DOHH2 (cell line): ENCODE measurements at regions not wholly inside any gene's neighbourhood (a gene's known extent, or its start where the extent isn't known, plus 50 kb on each side); places are given as distances from the start of the nearest gene placed in this dataset.

ENCODE experiments used
- H3F3A ChIP-seq: fragments of 200-600 bp; sonication (generic), shearing (Covaris generic); 2 replicates; pipeline ENCODE4 v1.6.0; 2016; ENCODE audit warnings: antibody characterized with exemption, mild to moderate bottlenecking; ENCODE audit not compliant: control insufficient read depth, insufficient read depth
- H3K27ac ChIP-seq: fragments of 200-600 bp; sonication (generic); 2 replicates; pipeline ENCODE4 v1.5.1; 2014; ENCODE audit warnings: low read depth, mild to moderate bottlenecking, low read length, moderate library complexity
- H3K27me3 ChIP-seq: fragments of 200-600 bp; sonication (generic); 2 replicates; pipeline ENCODE4 v1.6.1; 2014; ENCODE audit warnings: mild to moderate bottlenecking, low read length, mixed read lengths; ENCODE audit not compliant: control insufficient read depth
- H3K36me3 ChIP-seq: fragments of 200-600 bp; sonication (generic); 2 replicates; pipeline ENCODE4 v1.6.1; 2014; ENCODE audit warnings: mild to moderate bottlenecking, low read length, moderate library complexity, mixed read lengths; ENCODE audit not compliant: control insufficient read depth
- H3K4me1 ChIP-seq: fragments of 200-600 bp; sonication (generic); 2 replicates; pipeline ENCODE4 v1.6.1; 2014; ENCODE audit warnings: mild to moderate bottlenecking, low read length, mixed read lengths; ENCODE audit not compliant: control insufficient read depth
- H3K4me2 ChIP-seq: fragments of 200-600 bp; sonication (generic); 2 replicates; pipeline ENCODE4 v1.6.0; 2014; ENCODE audit warnings: mild to moderate bottlenecking, low read length, moderate library complexity
- H3K4me3 ChIP-seq: fragments of 200-600 bp; sonication (generic); 2 replicates; pipeline ENCODE4 v1.5.1; 2014; ENCODE audit warnings: mild to moderate bottlenecking, low read length, mixed read lengths
- H3K79me2 ChIP-seq: fragments of 200-600 bp; sonication (generic); 2 replicates; pipeline ENCODE4 v1.6.1; 2014; ENCODE audit warnings: mild to moderate bottlenecking, low read length, mixed read lengths; ENCODE audit not compliant: control insufficient read depth
- H3K9me2 ChIP-seq: fragments of 200-600 bp; sonication (generic); replicated peaks from 2 replicates; pipeline ENCODE4 v1.6.1; 2014; ENCODE audit warnings: mild to moderate bottlenecking, low read length, mixed read lengths; ENCODE audit not compliant: control insufficient read depth
- H3K9me3 ChIP-seq: fragments of 200-600 bp; sonication (generic); 2 replicates; pipeline ENCODE4 v1.6.1; 2014; ENCODE audit warnings: antibody characterized with exemption, low read length, mixed read lengths; ENCODE audit not compliant: control insufficient read depth, insufficient read depth
- H4K20me1 ChIP-seq: fragments of 200-600 bp; sonication (generic); 2 replicates; pipeline ENCODE4 v1.6.0; 2014; ENCODE audit warnings: low read depth, mild to moderate bottlenecking, antibody characterized with exemption, low read length, moderate library complexity; ENCODE audit not compliant: control insufficient read depth, insufficient read depth
- CTCF ChIP-seq: fragments of 200-600 bp; sonication (generic); IDR thresholded peaks from one replicate; pipeline ENCODE4 v1.5.1; 2014; ENCODE audit warnings: antibody characterized with exemption, mild to moderate bottlenecking, low read depth, low read length; ENCODE audit not compliant: poor library complexity, severe bottlenecking
- EZH2phosphoT487 ChIP-seq: fragments of 200-600 bp; sonication (generic); IDR thresholded peaks from 2 replicates; pipeline ENCODE4 v1.6.1; 2017; ENCODE audit warnings: borderline replicate concordance, mild to moderate bottlenecking, antibody characterized with exemption, low read length, moderate library complexity, mixed read lengths

- H3K9me2 ChIP-seq, result no peaks in the 10 kb centered on the region
- H3K36me3 ChIP-seq, result no peaks in the 10 kb centered on the region
- H4K20me1 ChIP-seq, result no peaks in the 10 kb centered on the region
- H3K9me3 ChIP-seq, result no peaks in the 10 kb centered on the region
- H3K79me2 ChIP-seq, result no peaks in the 10 kb centered on the region
- H3K27ac ChIP-seq, result no peak overlapping the region
- H3K4me3 ChIP-seq, result no peak overlapping the region
- no peak overlapping the region for H3K4me2 ChIP-seq
- H3F3A ChIP-seq, result no peaks in the 10 kb centered on the region
- TF ChIP-seq CTCF, result no peak
- no peak for TF ChIP-seq EZH2phosphoT487
- H3K27me3 ChIP-seq, result no peaks in the 10 kb centered on the region
- H3K4me1 ChIP-seq, result no peaks in the 10 kb centered on the region
These were observed 83.4 kb downstream of the CLDN1 start for GRCh38 chr3:190238871-190239270.

GRCh38 chr3:190234621-190235020 is 87.6 kb downstream of the CLDN1 start:
- Histone ChIP-seq H3K4me3 (no peak overlapping the region), H4K20me1 (no peaks in the 10 kb centered on the region), H3K4me2 (no peak overlapping the region), H3K9me3 (no peaks in the 10 kb centered on the region), H3F3A (no peaks in the 10 kb centered on the region), H3K27me3 (no peaks in the 10 kb centered on the region), H3K9me2 (no peaks in the 10 kb centered on the region), H3K4me1 (no peaks in the 10 kb centered on the region), H3K36me3 (no peaks in the 10 kb centered on the region), H3K27ac (no peak overlapping the region), H3K79me2 (no peaks in the 10 kb centered on the region)
- TF ChIP-seq CTCF (no peak), EZH2phosphoT487 (no peak)

GRCh38 chr3:190229632-190230424 is 92.4 kb downstream of the CLDN1 start:
- H3K27ac ChIP-seq, result no peak overlapping the region
- no peaks in the 10 kb centered on the region for H3K79me2 ChIP-seq
- no peaks in the 10 kb centered on the region for H3K9me2 ChIP-seq
- no peaks in the 10 kb centered on the region for H3F3A ChIP-seq
- no peaks in the 10 kb centered on the region for H3K4me1 ChIP-seq
- H3K4me3 ChIP-seq, result no peak overlapping the region
- H4K20me1 ChIP-seq, result no peaks in the 10 kb centered on the region
- H3K27me3 ChIP-seq, result no peaks in the 10 kb centered on the region
- no peak for TF ChIP-seq EZH2phosphoT487
- TF ChIP-seq CTCF, result no peak
- no peaks in the 10 kb centered on the region for H3K36me3 ChIP-seq
- no peaks in the 10 kb centered on the region for H3K9me3 ChIP-seq
- H3K4me2 ChIP-seq, result no peak overlapping the region
